ENCODE measurements at regions not wholly inside any gene's neighbourhood (a gene's known extent, or its start where the extent isn't known, plus 50 kb on each side); places are given as distances from the start of the nearest gene placed in this dataset.

GRCh38 chr5:81904166-81904565 is 67.7 kb upstream of the ATG10 start:
- CTCF ChIA-PET, result interaction anchor here (1.9 kb wide), 1 partner anchor 17 kb away, joined by 5 read pairs; no protein-coding TSS in a partner anchor
- TF ChIP-seq MEF2A (IDR thresholded peaks at IDR 0.05; ENCODE audit: borderline replicate concordance, low read depth) (no peak), CHD2 (IDR thresholded peaks at IDR 0.05; ENCODE audit: low read length, partially characterized antibody) (no peak), RCOR1 (IDR thresholded peaks at IDR 0.05; ENCODE audit: low read length) (no peak), NFIC (IDR thresholded peaks at IDR 0.05; ENCODE audit: borderline replicate concordance) (no peak)

GRCh38 chr5:81901586-81901985 is 70.2 kb upstream of the ATG10 start:
- H3K36me3 ChIP-seq (replicated peaks in 1 of 2; ENCODE audit: control insufficient read depth in 1 of 2, insufficient read depth in 2 of 2, low read length in 1 of 2), result no peaks in the 10 kb centered on the region
- no peaks in the 10 kb centered on the region for H3F3A ChIP-seq (replicated peaks; ENCODE audit: insufficient read depth)
- no peaks in the 10 kb centered on the region; a peak in 1 of 4 replicates for H3K4me1 ChIP-seq (ENCODE audit: control insufficient read depth in 1 of 2, insufficient read depth in 2 of 2, low read depth in 1 of 2, low read length in 1 of 2)
- H3K27me3 ChIP-seq (ENCODE audit: insufficient read depth), result no peaks in the 10 kb centered on the region
- no peaks in the 10 kb centered on the region for H3K9me2 ChIP-seq
- no peak overlapping the region for H3K27ac ChIP-seq (ENCODE audit: low read depth in 2 of 2, low read length in 1 of 2)
- no peaks in the 10 kb centered on the region for H3K9me3 ChIP-seq
- H2AFZ ChIP-seq (ENCODE audit: low read depth), result no peak overlapping the region
- 71% methylated on average over 10 of the region's 10 CpGs for WGBS (ENCODE audit: low lambda C conversion rate)
- no peaks in the 10 kb centered on the region for H4K20me1 ChIP-seq (ENCODE audit: insufficient read depth)
- no peak for DNase-seq
- H3K79me2 ChIP-seq (ENCODE audit: insufficient read depth), result no peaks in the 10 kb centered on the region
- no peak for TF ChIP-seq IRF3 (IDR thresholded peaks at IDR 0.05; ENCODE audit: low read depth, low read length)
- ChIA-PET CTCF (no interaction called here), POLR2A (no interaction called here)
- H3K4me3 ChIP-seq (ENCODE audit: low read depth in 2 of 2, low read length in 1 of 2), result no peak overlapping the region
- H3K4me2 ChIP-seq, result no peak overlapping the region
- no peak overlapping the region for H3K9ac ChIP-seq

More at GRCh38 chr5:81904166-81904565, 67.7 kb upstream of the ATG10 start:
- POLR2A ChIA-PET, result no interaction called here
- H3K4me1 ChIP-seq (ENCODE audit: control insufficient read depth in 1 of 2, insufficient read depth in 2 of 2, low read depth in 1 of 2, low read length in 1 of 2), result no peaks in the 10 kb centered on the region; a peak in 1 of 4 replicates
- H2AFZ ChIP-seq (ENCODE audit: low read depth), result no peak overlapping the region
- no peaks in the 10 kb centered on the region for H3K36me3 ChIP-seq (replicated peaks in 1 of 2; ENCODE audit: control insufficient read depth in 1 of 2, insufficient read depth in 2 of 2, low read length in 1 of 2)
- no peak for DNase-seq
- no peaks in the 10 kb centered on the region for H3K9me3 ChIP-seq
- H3F3A ChIP-seq (replicated peaks; ENCODE audit: insufficient read depth), result no peaks in the 10 kb centered on the region
- no peak overlapping the region for H3K27ac ChIP-seq (ENCODE audit: low read depth in 2 of 2, low read length in 1 of 2)
- no peak overlapping the region for H3K4me2 ChIP-seq
- no peaks in the 10 kb centered on the region for H3K27me3 ChIP-seq (ENCODE audit: insufficient read depth)
- H3K9ac ChIP-seq, result no peak overlapping the region
- no peaks in the 10 kb centered on the region for H3K9me2 ChIP-seq
- no peaks in the 10 kb centered on the region for H3K79me2 ChIP-seq (ENCODE audit: insufficient read depth)
- H3K4me3 ChIP-seq (ENCODE audit: low read depth in 2 of 2, low read length in 1 of 2), result no peak overlapping the region
- no peaks in the 10 kb centered on the region for H4K20me1 ChIP-seq (ENCODE audit: insufficient read depth)
- 92% methylated on average over 3 of the region's 3 CpGs for WGBS (ENCODE audit: low lambda C conversion rate)

GRCh38 chr5:81899123-81899522 is 72.7 kb upstream of the ATG10 start:
- Histone ChIP-seq H3K9ac (no peak overlapping the region), H3K9me3 (no peaks in the 10 kb centered on the region), H4K20me1 (ENCODE audit: insufficient read depth) (no peaks in the 10 kb centered on the region), H3K4me3 (ENCODE audit: low read depth in 2 of 2, low read length in 1 of 2) (no peak overlapping the region), H3K4me2 (no peak overlapping the region), H3K27ac (ENCODE audit: low read depth in 2 of 2, low read length in 1 of 2) (no peak overlapping the region), H3K36me3 (replicated peaks in 1 of 2; ENCODE audit: control insufficient read depth in 1 of 2, insufficient read depth in 2 of 2, low read length in 1 of 2) (no peaks in the 10 kb centered on the region), H3K27me3 (ENCODE audit: insufficient read depth) (no peaks in the 10 kb centered on the region), H3K79me2 (ENCODE audit: insufficient read depth) (no peaks in the 10 kb centered on the region), H3K4me1 (ENCODE audit: control insufficient read depth in 1 of 2, insufficient read depth in 2 of 2, low read depth in 1 of 2, low read length in 1 of 2) (no peaks in the 10 kb centered on the region), H3F3A (replicated peaks; ENCODE audit: insufficient read depth) (no peaks in the 10 kb centered on the region), H2AFZ (ENCODE audit: low read depth) (no peak overlapping the region), H3K9me2 (no peaks in the 10 kb centered on the region)
- WGBS (ENCODE audit: low lambda C conversion rate), result 74% methylated on average over 2 of the region's 2 CpGs
- DNase-seq, result no peak
- ChIA-PET POLR2A (no interaction called here), CTCF (no interaction called here)
- TF ChIP-seq FOSL2 (IDR thresholded peaks at IDR 0.05; ENCODE audit: borderline replicate concordance, low read depth) (no peak), SMC3 (IDR thresholded peaks at IDR 0.05; ENCODE audit: low read depth, low read length) (no peak), EZH2phosphoT487 (IDR thresholded peaks at IDR 0.05; ENCODE audit: borderline replicate concordance, low read depth) (no peak), RAD21 (IDR thresholded peaks at IDR 0.05; ENCODE audit: low read length) (no peak), TAF1 (IDR thresholded peaks at IDR 0.05; ENCODE audit: borderline replicate concordance, low read depth, low read length) (no peak), YY1 (IDR thresholded peaks at IDR 0.05; ENCODE audit: low read depth) (no peak), RCOR1 (IDR thresholded peaks at IDR 0.05; ENCODE audit: low read length) (no peak), RFX5 (IDR thresholded peaks at IDR 0.05; ENCODE audit: low read length) (no peak), USF2 (IDR thresholded peaks at IDR 0.05; ENCODE audit: borderline replicate concordance, low read depth, low read length) (no peak), NFIC (IDR thresholded peaks at IDR 0.05; ENCODE audit: borderline replicate concordance) (no peak), GATA2 (CRISPR knock-in tag; IDR thresholded peaks at IDR 0.05) (no peak), TEAD4 (IDR thresholded peaks at IDR 0.05; ENCODE audit: borderline replicate concordance, insufficient read depth) (no peak), CTCF (IDR thresholded peaks at IDR 0.05) (no peak), CHD2 (IDR thresholded peaks at IDR 0.05; ENCODE audit: low read length, partially characterized antibody) (no peak), ZBTB33 (IDR thresholded peaks at IDR 0.05; ENCODE audit: borderline replicate concordance, low read depth) (no peak)

All from SK-N-SH (cell line).